Common myeloid progenitor, CD34-positive (primary cell): ENCODE measurements at regions not wholly inside any gene's neighbourhood (a gene's known extent, or its start where the extent isn't known, plus 50 kb on each side); places are given as distances from the start of the nearest gene placed in this dataset.

ENCODE experiments used
- CTCF ChIA-PET: fragments of 350-600 bp; sonication (Branson Sonifier 250); formaldehyde crosslinking; loops from one replicate; lab custom pipeline; 2021; ENCODE audit warnings: antibody characterized with exemption; lab: Charles Lee
- POLR2A ChIA-PET: fragments of 350-600 bp; sonication (Branson Sonifier 250); formaldehyde crosslinking; loops from one replicate; lab custom pipeline; 2021; ENCODE audit warnings: antibody characterized with exemption; lab: Charles Lee
- DNase-seq, 3 donors: peaks; one replicate each; pipeline versions ENCODE4 v3.0.0 to v3.0.0-alpha.2; 2013
- H3K27ac ChIP-seq, 2 experiments: 1 replicate in 1 of 2; 2 replicates in 1 of 2; pipeline ENCODE4 v1.7.0; 2013; ENCODE audit warnings: inconsistent platforms in 2 of 2, low read length in 2 of 2, mild to moderate bottlenecking in 2 of 2, low read depth in 1 of 2, moderate library complexity in 1 of 2; ENCODE audit not compliant: severe bottlenecking in 2 of 2, insufficient read depth in 1 of 2, poor library complexity in 1 of 2
- H3K27me3 ChIP-seq, 5 experiments: replicated peaks in 2 of 5; 1 replicate in 3 of 5; 2 replicates in 2 of 5; pipeline versions ENCODE4 v1.6.1 to v1.7.0; 2013; ENCODE audit warnings: low read length in 4 of 5, mild to moderate bottlenecking in 2 of 5, moderate library complexity in 2 of 5, inconsistent platforms in 1 of 5; ENCODE audit not compliant: insufficient read depth in 5 of 5, control insufficient read depth in 4 of 5
- H3K36me3 ChIP-seq, 4 experiments: 1 replicate in 2 of 4; 2 replicates in 2 of 4; pipeline versions ENCODE4 v1.6.1 to v1.7.0; 2013; ENCODE audit warnings: low read length in 3 of 4, control low read depth in 1 of 4, mild to moderate bottlenecking in 1 of 4; ENCODE audit not compliant: control insufficient read depth in 4 of 4, insufficient read depth in 4 of 4
- H3K4me1 ChIP-seq, 4 experiments: 1 replicate in 3 of 4; 2 replicates in 1 of 4; pipeline versions ENCODE4 v1.6.1 to v1.7.1; 2013; ENCODE audit warnings: low read length in 3 of 4, mild to moderate bottlenecking in 3 of 4, control low read depth in 1 of 4, inconsistent platforms in 1 of 4, moderate library complexity in 1 of 4; ENCODE audit not compliant: control insufficient read depth in 4 of 4, insufficient read depth in 4 of 4; ENCODE audit errors: control extremely low read depth in 1 of 4
- H3K4me3 ChIP-seq, 7 experiments: 1 replicate in 4 of 7; 2 replicates in 3 of 7; pipeline versions ENCODE4 v1.5.1 to v1.7.0; 2013; ENCODE audit warnings: mild to moderate bottlenecking in 7 of 7, low read length in 6 of 7, moderate library complexity in 6 of 7, inconsistent platforms in 2 of 7, low read depth in 2 of 7, control low read depth in 1 of 7; ENCODE audit not compliant: insufficient read depth in 4 of 7, control insufficient read depth in 1 of 7; ENCODE audit errors: extremely low read depth in 1 of 7
- H3K9me3 ChIP-seq, 5 experiments: 1 replicate in 4 of 5; 2 replicates in 1 of 5; pipeline versions ENCODE4 v1.6.1 to v1.7.1; 2013; ENCODE audit warnings: low read length in 4 of 5, mild to moderate bottlenecking in 2 of 5, inconsistent platforms in 1 of 5, low read depth in 1 of 5, moderate library complexity in 1 of 5; ENCODE audit not compliant: control insufficient read depth in 4 of 5, insufficient read depth in 2 of 5; ENCODE audit errors: control extremely low read depth in 1 of 5
- WGBS: methylation state at CpG from one replicate; pipeline ENCODE4 v1.1.5; 2013; ENCODE audit not compliant: insufficient coverage; 5-methylcytosine and 5-hydroxymethylcytosine counted together

- POLR2A ChIA-PET: interaction anchor here (0.6 to 2.3 kb wide), 4 partner anchors 9 to 29 kb away, joined by 3 to 6 read pairs (median 4); no protein-coding TSS in a partner anchor
Observed at GRCh38 chr14:22460461-22461195, 128.4 kb downstream of the DAD1 start.

GRCh38 chr14:22458737-22459136 is 130.3 kb downstream of the DAD1 start:
- Histone ChIP-seq H3K9me3 (no peaks in the 10 kb centered on the region), H3K36me3 (no peaks in the 10 kb centered on the region), H3K27ac (peak overlapping the region in 1 of 2 experiments; percentile 75), H3K27me3 (no peaks in the 10 kb centered on the region), H3K4me1 (peaks cover 18 to 64% (median 51%) of the 10 kb centered on the region in 4 experiments), H3K4me3 (no peak overlapping the region)
- no CpG with 5 or more reads among the region's 2 CpGs for WGBS
- ChIA-PET POLR2A (interaction anchor here (2.3 kb wide), 1 partner anchor 10 kb away, joined by 6 read pairs; no protein-coding TSS in a partner anchor), CTCF (interaction anchor here (1.0 to 10.4 kb wide), 14 partner anchors 11 to 101 kb away, joined by 3 to 62 read pairs (median 4); no protein-coding TSS in a partner anchor)
- no peak for DNase-seq

More at GRCh38 chr14:22460461-22461195, 128.4 kb downstream of the DAD1 start:
- WGBS: 10% methylated on average over 2 of the region's 4 CpGs
- Histone ChIP-seq H3K4me1 (peaks cover 22 to 78% (median 59%) of the 10 kb centered on the region in 4 experiments), H3K9me3 (no peaks in the 10 kb centered on the region), H3K4me3 (peak overlapping the region in 3 of 7 experiments; percentile 27 to 56 (median 30)), H3K27ac (peak overlapping the region; percentile 34 to 75), H3K27me3 (no peaks in the 10 kb centered on the region), H3K36me3 (peaks cover 0 to 2% (median 0%) of the 10 kb centered on the region in 4 experiments)
- DNase-seq: peak; percentile 74 to 97 (median 93)
- CTCF ChIA-PET: interaction anchor here (0.8 to 10.4 kb wide), 9 partner anchors 11 to 96 kb away, joined by 3 to 62 read pairs (median 4); no protein-coding TSS in a partner anchor

DNA sequence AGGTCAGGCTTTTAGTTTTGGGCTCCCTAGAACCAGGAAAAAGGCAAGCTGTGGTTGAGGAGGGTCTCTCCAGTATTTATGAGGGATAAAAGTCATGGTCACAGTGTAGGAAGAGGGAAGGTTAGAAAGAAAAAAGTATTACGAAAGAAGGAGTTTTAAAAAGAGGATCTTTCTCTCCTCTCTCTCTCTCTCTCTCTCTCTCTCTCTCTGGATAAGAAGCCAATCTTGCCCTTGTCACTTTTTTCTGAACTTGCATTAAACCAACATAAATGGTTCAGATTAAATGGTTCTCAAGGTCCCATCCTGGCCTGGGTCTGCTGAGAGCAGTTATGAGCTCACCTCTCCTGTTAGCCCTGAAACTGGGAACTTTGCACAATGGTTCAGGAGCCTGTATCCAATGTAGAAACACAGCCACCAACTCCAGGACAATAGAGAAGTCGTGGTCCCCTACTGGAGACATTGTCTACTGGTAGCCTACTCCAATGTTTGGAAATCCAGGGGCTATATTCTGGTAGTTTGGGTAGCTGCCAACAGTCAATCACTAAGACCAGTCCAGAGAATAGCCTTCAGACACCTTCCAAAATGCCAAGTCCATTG is 131.9 kb downstream of the DAD1 start:
- Histone ChIP-seq H3K27me3 (no peaks in the 10 kb centered on the region), H3K4me3 (no peak overlapping the region), H3K27ac (no peak overlapping the region), H3K4me1 (peaks cover 18 to 70% (median 53%) of the 10 kb centered on the region in 4 experiments), H3K36me3 (no peaks in the 10 kb centered on the region), H3K9me3 (no peaks in the 10 kb centered on the region)
- ChIA-PET POLR2A (no interaction called here), CTCF (interaction anchor here (0.6 to 10.4 kb wide), 6 partner anchors 10 to 104 kb away, joined by 3 to 62 read pairs (median 22); no protein-coding TSS in a partner anchor)
- no CpG with 5 or more reads among the region's 2 CpGs for WGBS
- peak; percentile 36 to 72 (median 56) for DNase-seq

DNA sequence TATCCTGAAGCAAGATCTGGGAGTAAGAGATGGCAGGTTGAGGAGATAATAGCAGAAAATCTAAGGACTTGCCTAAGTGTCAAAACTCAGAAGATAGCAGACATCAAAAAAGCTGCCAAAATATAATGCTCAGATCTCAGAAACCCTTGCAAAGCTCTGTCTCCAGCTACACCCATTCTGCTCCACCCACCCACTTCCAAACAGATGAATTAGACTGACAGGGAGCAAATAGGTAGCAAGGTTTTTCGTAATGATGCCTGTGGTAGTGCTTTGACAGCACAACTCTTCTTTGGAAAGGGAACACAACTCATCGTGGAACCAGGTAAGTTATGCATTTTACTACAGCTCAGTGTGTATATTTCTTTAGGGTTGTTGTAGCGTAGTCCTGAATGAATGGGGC is 132.6 kb downstream of the DAD1 start:
- Histone ChIP-seq H3K36me3 (no peaks in the 10 kb centered on the region), H3K27me3 (no peaks in the 10 kb centered on the region), H3K9me3 (no peaks in the 10 kb centered on the region), H3K4me1 (peaks cover 18 to 66% (median 47%) of the 10 kb centered on the region in 4 experiments), H3K4me3 (no peak overlapping the region), H3K27ac (no peak overlapping the region)
- 100% methylated on average over 3 of the region's 3 CpGs for WGBS
- ChIA-PET POLR2A (no interaction called here), CTCF (interaction anchor here (1.4 to 10.4 kb wide), 4 partner anchors 9 to 66 kb away, joined by 3 to 62 read pairs (median 46); no protein-coding TSS in a partner anchor)
- no peak for DNase-seq

GRCh38 chr14:22452330-22452729 is 136.7 kb downstream of the DAD1 start:
- peak in 1 of 3 donors; percentile 35 for DNase-seq
- no peaks in the 10 kb centered on the region for H3K9me3 ChIP-seq
- no peak overlapping the region for H3K4me3 ChIP-seq
- no peak overlapping the region for H3K27ac ChIP-seq
- H3K4me1 ChIP-seq: peaks cover 15 to 58% (median 35%) of the 10 kb centered on the region in 4 experiments
- CTCF ChIA-PET: interaction anchor here (1.1 to 2.0 kb wide), 7 partner anchors 11 to 61 kb away, joined by 3 to 8 read pairs (median 5); no protein-coding TSS in a partner anchor
- WGBS: 28% methylated on average over 2 of the region's 4 CpGs
- POLR2A ChIA-PET: interaction anchor here (1.4 kb wide), 1 partner anchor 16 kb away, joined by 6 read pairs; no protein-coding TSS in a partner anchor
- no peaks in the 10 kb centered on the region for H3K36me3 ChIP-seq
- no peaks in the 10 kb centered on the region for H3K27me3 ChIP-seq

GRCh38 chr14:22450266-22450665 is 138.8 kb downstream of the DAD1 start:
- Histone ChIP-seq H3K4me1 (peaks cover 15 to 43% (median 30%) of the 10 kb centered on the region in 4 experiments), H3K9me3 (no peaks in the 10 kb centered on the region), H3K27me3 (no peaks in the 10 kb centered on the region), H3K4me3 (no peak overlapping the region), H3K36me3 (no peaks in the 10 kb centered on the region), H3K27ac (no peak overlapping the region)
- 86% methylated on average over 5 of the region's 7 CpGs for WGBS
- POLR2A ChIA-PET: no interaction called here
- CTCF ChIA-PET: interaction anchor here (0.6 to 7.5 kb wide), 4 partner anchors 8 to 58 kb away, joined by 3 to 62 read pairs (median 3); no protein-coding TSS in a partner anchor
- no peak for DNase-seq
